Stimulated activated CD4-positive, alpha-beta T cell treated with anti-CD3 and anti-CD28 coated beads, TNF-alpha, amount 100 ng/mL, for 24 hours (primary cell): ENCODE measurements at regions not wholly inside any gene's neighbourhood (a gene's known extent, or its start where the extent isn't known, plus 50 kb on each side); places are given as distances from the start of the nearest gene placed in this dataset.
"Not testable (repeated sequence)": the region's sequence is repeated elsewhere in the genome, so short reads cannot be mapped to it uniquely, and the experiment has no call there.

Source experiments
- DNase-seq, 3 experiments: peaks; one replicate each; pipeline ENCODE4 v3.0.0-alpha.2; 2020; ENCODE audit warnings: low read depth in 3 of 3

DNA sequence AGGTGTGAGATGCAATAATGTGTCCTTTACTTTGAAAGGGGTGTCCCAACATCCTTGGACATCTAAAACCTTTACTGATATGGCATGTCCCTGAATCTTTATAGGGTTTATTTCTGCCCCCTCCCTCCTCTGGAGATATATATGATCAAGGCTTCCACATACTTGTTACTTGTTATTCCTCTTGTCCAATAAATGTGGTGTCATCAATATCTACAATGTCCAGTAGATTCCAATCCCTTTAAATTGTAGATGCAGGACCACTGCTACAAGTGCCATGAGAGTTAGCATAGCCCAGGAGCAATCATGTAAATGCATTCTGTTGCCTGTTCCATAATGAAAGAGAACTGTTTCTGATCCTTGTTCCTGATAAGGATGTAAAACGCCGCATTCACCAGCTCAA is 479.7 kb upstream of the MEIS1 start:
- no peak for DNase-seq

DNA sequence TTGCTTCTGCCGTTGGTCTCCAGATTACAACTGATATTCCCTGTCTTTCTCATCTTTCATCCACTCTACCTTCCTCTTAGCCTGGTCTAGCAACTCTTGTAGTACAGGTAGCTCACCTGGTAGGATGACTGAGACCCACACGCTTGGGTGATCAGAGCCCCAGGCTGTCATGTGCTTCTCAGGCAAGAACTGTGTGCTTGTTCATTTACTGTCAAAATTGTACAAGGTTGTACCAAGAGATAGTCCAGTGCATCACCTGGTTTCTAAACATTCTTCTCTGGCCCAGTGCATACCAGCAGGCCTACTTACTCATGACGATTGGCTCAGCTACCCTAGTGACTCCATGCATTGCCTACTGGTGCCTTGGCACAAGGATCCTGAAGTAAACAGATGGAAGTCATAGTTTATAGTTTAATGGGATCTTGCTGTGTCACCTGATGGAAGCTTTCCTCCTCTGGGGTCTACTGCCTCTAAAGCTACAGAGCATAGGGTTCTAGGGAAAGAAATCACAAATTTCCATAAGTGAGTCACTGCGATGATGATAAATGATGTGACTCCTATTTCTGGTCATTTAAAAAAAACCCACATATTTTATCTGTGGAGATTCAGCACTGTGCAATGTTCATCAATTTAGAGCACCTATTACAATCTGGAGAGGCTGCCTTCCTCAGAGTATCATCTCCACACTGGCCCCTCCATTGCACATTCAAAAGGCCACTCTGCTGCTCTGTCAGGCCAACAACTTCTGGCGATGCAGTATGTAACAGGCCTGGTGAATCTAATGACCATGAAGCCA is 481.8 kb upstream of the MEIS1 start:
- no peak for DNase-seq

DNA sequence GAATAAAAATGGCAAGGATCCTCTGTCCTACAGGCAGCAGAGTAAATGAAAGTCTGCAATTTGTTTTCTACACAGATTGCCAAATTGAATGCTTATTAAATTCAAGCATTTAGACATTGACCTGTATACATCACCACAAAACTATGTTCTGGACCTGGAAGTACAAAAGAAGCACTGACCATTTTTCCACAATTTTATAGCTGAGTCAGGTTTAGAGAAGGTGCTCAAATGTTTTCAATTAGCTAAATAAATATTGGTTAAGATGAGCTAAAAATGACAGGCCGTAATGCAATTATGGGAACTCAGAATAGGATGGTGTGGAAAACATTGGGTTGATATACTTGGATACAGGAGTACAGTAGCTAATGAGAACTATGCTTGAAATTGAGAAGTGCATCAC is 490.7 kb upstream of the MEIS1 start:
- DNase-seq: no peak

DNA sequence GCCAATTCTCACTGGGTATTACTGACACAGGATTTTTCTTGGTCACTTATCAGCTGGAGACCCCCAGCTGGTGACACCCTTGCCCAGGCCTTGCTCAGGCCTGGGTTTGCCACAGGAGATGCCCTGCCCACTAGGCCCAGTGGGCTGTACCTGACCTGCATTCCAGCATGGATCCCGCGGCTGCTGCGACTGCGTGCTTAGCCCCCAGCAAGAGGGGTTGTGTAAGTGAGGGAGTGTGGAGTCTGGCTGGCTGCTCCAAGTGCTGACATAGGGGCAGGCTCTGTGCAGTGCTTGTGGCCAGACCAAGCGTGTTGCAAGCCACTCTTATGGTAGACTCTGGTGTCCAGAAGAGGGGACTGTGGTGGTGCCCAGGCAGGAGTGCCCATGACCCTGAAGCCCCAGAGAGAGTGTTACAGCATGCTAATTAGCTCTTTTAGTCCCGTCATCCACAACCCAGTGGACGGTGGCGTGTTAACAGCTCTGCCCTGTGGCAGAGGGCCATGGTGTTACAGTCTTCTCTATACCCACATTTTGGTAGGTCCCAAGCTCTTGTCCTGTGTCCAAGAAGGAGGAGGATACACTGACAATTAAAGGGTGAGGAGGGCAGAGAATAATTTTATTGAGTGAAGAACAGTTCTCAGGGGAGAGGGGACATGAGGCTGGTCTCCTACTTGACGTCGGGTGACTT is 491.7 kb upstream of the MEIS1 start:
- DNase-seq: no peak

DNA sequence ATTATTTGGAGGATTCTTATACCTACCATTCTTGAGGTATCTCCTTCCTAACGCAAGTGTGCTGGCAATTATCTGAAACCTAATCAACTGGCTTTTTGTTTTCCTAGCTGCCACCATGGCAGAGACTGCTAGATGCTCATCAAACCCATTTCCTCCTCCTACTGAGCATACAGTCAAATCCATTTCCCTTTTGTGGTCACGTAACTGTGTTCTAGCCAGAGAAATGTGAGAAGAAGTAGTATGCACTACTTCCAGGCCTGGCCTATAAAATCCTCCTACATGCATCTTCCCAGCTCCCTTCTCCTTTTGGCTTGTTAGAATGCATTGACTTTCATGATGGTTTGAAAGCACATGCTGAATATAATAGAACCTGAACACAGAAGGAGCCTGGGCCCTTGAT is 494.1 kb upstream of the MEIS1 start:
- no peak for DNase-seq

DNA sequence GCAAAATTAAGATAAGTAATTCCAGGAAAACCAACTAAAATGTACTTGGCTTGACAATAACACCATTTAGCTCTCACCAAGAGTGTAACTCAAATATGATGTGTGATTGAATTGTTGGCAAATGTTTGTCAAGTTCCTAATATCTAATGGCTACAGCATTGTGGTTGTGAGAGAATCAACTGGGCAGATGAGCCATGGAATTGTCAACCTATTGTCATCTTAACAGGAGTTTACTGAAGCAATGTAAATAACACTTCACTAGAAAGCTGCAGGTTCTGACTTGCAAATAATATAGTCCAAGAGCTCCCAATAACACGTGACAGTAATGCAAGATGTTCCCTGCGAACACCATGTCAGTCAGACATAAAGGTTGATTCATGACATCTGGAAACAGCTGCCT is 495.2 kb upstream of the MEIS1 start:
- DNase-seq: no peak

DNA sequence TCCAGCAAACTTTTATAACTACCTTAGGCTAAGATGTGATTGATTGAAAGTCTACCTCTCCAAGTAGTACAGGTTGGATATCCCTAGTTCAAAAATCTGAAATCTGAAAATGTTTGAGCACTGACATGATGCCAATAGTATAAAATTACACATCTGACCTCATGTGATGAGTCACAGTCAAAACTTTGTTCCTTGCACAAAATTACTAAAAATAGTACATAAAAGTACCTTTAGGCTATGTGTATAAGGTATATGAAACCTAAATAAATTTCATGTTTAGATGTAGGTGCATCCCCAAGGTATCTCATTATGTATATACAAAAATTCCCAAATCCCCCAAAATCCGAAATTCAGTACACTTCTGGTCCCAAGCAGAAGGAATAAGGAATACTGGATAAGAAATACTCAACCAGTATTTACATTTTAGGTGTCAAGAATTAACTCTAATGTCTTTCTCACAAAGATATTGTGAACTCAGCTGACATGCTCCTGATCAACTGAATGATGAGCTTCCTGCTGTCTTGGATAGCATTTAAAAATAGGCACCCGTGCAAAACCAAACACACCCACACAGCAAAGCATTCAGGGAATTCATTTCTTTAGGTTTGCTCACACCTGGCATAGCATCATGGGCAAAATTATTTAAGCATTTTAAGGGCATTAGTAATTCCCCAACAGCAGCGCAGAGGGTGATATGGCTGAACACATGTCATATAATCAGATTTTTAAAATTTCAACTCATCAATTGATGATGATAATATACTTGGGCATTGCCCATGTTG is 497.4 kb upstream of the MEIS1 start:
- DNase-seq: no peak

DNA sequence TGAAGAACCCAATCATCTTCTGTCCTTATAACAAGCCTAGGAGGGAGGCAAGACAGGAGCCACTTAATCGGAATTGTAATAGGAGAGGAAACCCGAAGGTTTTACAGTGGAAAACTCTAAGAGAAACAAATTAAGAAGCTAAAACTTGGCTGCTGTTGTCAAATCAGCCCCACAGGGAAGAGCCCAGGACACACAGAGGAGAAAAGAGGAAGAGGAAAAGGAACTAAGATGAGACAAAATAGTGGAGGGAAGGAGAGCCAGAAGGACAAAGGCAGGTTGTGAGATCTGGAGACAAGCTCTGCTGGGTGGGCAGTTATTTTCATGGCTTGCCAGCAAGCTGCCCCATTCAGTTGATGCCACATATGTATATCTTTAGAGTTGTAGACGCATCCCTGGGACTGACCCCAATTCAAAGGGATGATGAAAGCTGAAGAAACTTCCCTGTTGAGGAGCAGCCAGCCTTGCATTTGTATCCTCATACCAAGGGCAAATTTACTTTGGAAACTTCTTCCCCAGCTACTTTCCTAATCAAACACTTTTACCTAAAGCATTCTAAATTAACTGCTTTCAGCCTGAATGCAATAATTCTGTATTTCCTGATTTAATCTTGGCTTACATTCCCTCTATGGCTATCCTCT is 499.8 kb upstream of the MEIS1 start:
- no peak for DNase-seq

DNA sequence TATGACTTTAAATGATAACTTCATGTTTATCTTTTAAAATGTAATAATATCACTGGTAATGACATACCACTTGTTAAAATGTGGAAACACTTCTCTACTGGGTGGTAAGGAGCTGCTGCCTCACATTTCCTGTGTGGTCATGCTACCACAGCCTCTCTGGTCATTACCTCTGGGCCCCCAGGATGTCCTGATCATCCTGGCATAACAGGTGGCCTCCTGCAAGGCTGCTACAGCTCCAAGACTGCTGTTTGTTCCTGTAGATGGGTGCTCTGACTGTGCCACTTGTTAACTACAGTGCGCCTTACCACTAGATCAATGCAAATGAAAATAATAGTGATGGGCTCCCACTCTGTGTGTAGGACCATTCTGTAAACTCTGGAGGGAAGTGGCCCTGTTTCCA is 500.2 kb upstream of the SPRED2 start:
- no peak for DNase-seq

DNA sequence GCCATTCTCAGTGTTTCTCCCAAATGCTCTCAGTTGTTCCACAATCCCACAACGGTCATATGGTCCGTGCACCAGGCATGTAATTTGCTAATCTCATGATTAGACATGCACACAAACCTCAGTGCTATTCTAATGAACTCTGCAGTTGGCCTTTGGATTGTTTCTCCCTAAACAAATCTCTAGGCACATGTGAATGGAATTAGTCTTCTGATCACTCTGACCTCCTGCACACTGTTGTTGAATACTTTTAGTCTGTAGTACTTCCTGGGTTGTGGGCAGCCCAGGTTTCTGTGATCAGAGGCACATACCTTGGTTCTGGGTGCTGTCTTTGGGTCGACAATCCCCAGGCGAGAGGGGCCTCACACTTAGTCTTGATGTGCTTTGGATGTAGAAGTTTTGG is 498.7 kb upstream of the SPRED2 start:
- no peak for DNase-seq

DNA sequence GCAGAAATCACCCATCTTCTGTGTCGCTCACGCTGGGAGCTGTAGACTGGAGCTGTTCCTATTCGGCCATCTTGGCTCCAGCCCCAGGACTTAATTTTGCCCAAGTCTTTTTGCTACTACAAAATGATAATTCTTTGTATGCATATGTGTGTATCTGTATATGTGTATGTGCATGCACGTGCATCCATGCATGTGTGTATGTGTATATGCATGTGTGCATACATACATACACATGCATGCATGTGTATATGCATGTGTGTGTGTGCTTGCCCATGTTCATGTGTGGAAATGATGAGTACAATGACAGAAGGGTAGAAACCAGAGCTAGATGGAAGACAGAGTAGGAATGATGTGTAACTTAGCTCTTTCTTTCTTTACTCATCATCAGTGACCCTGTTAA is 497.9 kb upstream of the SPRED2 start:
- DNase-seq: no peak

DNA sequence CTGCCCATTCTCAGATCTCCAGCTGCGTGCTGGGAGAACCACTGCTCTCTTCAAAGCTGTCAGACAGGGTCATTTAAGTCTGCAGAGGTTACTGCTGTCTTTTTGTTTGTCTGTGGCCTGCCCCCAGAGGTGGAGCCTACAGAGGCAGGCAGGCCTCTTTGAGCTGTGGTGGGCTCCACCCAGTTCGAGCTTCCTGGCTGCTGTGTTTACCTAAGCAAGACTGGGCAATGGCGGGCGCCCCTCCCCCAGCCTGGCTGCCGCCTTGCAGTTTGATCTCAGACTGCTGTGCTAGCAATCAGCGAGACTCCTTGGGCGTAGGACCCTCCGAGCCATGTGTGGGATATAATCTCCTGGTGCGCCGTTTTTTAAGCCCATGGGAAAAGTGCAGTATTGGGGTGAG is 497.3 kb upstream of the SPRED2 start:
- not testable (repeated sequence) for DNase-seq

DNA sequence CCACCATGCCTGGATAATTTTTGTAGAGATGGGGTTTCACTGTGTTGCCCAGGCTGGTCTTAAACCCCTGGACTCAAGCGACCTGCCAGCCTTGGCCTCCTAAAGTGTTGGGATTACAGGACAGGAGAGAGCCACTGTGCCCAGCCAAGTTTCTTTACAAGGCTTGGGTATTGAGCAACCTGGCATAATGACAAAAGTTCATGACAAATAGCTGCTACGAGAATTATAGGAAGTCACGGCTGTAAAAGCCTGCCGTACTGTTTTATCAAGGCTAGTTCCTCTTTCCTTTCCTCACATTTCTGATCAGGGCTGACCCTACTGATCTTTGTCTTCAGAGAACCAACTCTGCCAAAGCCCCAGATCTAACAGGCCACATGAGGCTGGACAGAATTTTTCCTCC is 490.4 kb upstream of the SPRED2 start:
- DNase-seq: no peak

DNA sequence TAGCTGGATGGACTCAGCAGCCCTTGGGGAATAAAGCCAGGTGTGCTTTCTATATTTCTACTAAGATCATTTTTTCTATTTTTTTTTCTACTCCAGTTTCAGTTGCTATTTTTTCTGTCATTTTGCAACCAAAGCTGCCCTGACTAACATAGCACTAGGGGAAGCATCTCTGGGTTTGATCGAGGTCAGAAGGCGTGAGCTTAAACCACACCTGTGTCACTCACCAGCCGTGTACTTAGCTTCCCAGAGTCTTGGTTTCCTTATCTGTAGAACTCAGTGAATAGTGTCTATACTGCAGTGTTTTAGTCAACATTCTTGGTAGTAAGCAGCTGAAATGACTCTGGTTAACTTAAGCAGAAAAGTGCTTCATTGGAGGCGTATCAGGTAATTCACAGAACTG is 489.6 kb upstream of the SPRED2 start:
- no peak for DNase-seq

DNA sequence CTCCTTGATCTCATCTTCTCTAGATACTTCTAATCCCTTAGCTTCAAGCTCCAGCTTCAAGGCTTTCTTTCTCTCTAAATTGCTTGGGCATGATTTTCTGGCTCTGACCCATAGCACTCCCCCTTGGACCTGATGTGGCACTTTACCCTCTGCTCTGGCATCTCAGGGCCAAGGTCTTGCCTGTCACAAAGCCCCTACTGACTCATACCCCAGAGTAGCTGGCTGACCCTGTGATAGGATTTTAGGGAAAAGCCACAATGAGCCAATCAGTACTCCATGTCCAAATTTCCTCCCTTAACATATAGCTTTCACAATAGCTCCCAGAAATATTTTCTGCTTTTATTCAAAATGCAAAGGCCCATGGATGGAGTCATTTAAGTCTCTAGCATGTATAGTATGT is 488.7 kb upstream of the SPRED2 start:
- DNase-seq: no peak

DNA sequence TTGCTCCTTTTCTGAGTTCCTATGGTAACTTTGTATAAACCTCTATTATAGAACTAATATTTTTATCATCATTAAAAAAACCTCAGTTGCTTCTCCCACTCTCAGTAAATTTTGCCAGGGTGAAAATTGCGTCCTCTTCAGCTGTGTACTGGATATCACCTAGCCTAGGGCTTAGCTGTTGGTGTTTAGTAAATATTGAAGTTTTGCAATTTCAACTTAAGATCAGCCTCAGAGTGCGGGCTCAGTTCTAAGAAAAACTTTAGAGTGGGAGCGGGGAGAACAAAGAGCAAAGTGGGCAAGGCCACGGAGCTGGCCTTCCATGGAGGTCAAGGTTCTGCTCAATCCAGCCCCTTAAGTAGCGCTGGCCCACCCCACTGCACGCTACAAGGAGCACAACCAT is 488.3 kb upstream of the SPRED2 start:
- DNase-seq: no peak

DNA sequence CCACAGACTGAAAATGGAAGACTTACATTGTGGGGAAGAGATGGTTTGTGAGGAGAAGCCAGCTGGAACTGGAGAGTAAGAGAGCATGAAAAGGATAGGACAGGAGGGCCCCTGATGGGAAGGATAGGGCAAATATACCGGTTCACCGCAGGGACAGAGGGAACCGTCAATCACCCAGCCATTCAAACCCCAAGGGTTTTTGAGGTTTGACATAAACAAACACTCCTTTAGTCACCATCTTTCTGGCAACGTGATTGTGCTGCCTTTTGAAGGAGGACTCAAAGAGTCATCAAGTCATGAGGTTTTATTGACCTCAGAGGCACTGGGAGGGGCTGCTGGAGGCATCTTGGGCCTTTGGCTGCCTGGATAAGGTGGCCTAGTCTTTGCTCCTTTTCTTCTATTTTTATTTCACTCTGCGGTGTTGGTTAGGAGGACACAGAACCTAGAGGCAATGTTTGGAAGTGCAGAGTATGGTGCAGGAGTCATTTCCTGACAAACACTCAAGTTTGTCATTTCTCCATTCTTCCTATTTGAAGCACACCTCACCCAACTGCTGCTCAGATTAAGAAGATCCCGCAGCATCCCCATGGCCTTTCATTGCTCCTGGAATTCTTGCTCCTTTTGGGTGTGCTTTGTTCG is 487.3 kb upstream of the SPRED2 start:
- no peak for DNase-seq

DNA sequence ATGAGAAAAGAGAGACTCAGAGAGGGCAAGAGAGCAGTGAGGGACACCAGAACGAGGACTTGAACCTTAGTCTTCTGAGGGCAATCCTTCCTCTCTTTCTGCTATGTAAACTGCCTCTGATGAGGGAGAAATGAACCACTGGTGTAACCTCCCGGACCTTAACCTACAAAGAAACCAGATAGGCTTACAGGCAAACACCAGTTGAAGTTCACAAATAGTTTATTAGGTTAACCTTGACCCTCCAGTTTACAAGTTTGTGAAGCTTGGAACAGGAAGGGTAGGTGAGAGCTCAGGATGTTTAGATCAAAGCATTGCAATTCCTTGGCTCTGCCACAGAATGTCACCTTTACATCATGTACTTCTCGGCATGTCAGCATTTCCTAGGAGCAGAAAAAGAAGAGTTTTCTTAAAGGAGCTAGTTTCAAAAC is 486.4 kb upstream of the SPRED2 start:
- no peak for DNase-seq

DNA sequence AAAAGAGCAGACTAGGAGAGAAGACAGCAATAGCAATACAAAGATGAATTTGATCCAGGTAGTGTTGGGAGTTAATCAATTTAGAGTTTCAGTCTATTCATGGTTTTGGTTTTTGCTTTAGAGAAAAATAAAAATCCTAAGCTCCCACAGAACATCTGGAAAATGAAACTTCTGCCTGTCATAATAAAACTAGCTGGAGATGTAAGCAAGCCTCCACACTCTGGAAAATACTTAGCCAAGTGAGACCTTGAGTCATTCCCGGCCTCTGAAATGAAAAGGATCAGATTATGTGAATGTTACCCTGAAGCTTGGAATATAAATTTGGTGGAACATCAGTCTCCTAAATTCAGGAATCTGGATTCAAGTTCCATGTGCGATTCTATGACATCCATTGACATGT is 485.6 kb upstream of the SPRED2 start:
- DNase-seq: no peak

DNA sequence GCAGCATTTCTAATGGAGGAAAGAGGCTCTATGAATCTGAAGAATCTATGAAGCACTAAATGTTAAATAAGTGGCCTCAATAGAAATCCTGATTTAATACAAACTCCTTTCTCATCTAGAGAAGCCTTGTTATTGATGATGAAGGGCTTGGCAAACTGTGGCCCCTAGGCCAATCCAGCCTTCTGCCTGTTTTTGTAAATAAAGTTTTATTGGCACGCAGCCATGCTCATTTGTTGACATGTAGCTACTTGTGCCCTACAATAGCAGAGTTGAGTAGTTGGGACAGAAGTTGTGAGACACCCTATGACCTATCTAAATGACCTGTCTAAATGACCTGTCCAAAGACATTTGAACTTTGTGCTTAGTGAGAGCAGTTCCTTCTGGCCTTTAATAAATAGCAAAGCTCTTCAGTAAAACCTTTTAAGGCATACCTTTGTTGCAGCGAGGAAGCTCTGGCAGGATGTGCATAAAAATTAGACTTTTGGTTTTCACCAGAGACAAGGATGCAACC is 484.4 kb upstream of the SPRED2 start:
- no peak for DNase-seq

DNA sequence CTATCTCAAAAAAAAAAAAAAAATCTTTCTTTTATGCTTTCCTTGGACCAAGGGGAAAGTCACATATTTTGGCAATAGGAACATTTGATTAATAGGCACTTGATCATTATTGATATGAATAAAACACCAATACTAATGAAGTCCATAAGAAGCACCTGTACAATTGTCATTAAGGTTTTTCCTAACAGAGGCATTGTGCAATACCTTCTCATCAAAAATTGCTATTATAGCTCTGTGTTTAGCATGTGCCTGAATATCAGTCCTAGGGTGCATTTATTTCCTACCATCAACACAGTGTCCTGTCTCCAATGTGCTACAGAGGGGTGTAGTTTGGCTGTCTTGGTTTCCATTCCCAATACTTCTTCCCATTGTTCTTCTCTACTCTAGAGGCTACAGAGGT is 483.8 kb upstream of the SPRED2 start:
- DNase-seq: no peak

DNA sequence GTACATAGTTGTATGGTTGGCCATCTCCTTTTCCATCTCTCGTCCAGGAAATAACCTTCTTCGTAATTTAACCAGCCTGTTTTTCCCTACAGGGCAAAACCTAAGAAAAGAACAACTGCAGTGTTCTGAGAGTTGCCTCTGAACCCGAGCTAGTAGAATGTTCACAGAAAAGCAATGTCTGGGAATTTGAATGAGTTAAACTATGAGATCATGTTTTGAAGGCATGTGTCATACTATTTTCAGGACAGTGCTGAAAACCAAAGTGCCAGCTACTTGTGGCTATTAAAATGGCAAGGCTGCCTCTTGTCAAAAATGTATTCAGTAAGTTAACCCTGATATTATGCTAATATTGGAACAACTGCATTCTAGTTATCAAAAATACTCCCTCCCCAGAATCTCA is 482.9 kb upstream of the SPRED2 start:
- no peak for DNase-seq
